Inflammatory macrophage treated with lipopolysaccharide for 4 hours (primary cell): ENCODE measurements at regions not wholly inside any gene's neighbourhood (a gene's known extent, or its start where the extent isn't known, plus 50 kb on each side); places are given as distances from the start of the nearest gene placed in this dataset.

Experiments used
- DNase-seq: peaks from one replicate; pipeline ENCODE4 v3.0.0-alpha.2; 2020

- DNase-seq: no peak
Measured at GRCh38 chr9:27625751-27626150, 52.5 kb upstream of the C9orf72 start.

DNA sequence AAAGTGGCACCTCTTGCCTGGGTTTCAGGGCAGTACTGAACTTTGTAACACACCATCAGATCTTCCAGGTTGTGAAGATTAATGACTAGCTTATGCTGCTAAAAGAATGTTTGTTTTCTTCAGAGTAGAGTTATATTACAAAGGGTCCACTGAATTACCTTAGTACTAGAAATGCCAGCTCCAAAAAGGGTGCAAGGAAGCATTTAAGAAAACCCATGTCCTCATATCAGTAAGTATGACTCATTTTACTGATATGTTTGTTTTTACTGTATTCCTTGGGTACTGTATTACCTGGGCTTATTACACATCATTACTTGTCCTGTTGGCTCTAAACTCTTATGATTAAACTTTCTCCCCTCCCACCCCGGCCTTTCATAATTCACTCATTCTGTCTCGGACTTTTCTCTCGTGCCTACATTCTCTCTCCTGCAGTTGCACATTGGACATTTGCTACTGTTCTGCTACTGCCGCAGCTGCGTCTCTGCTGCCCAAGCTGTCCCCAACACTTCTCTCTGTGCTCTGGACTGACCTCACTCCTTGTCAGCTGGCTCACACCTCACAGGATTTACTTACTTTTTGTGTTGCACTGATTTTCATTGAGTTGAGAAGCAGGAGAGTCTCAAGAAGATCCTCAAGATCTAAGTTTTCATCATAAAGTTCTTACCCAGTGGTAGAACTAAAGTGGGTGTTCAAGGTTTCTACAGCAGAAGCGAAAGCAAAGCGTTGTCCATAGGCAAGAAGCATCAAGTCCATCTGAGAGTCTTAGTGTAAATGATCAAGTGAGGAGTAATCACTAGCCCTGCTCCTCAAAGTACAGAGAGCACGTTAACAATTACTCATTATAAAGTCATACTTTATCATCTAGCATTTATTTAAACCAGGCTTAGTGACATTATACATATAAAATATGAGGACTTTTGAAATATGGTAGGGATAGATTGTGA, 53.2 kb upstream of the C9orf72 start:
- DNase-seq: no peak

- no peak for DNase-seq
Measured at GRCh38 chr9:27627188-27627564, 53.9 kb upstream of the C9orf72 start.

GRCh38 chr9:27628311-27628710, 55.0 kb upstream of the C9orf72 start:
- peak; percentile 41 for DNase-seq

- no peak for DNase-seq
Measured at GRCh38 chr9:27629425-27629824, 56.1 kb upstream of the C9orf72 start.

DNA sequence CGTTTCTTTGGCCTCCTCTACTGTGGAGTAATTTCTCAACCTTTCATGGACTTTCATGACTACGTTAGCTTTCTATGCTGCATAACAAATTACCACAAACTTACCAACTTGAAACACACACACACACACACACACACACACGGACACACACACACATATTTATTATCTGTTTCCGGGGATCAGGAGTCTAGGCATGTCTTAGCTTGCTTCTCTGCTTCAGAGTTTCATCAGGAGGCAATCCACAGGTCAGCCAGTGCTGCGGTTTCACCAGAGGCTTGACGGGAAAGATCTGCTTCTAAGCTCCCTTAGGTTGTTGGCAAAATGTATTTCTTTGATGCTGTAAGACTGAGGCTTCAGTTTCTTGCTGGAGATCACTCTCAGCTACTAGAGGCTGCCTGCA, 59.0 kb upstream of the C9orf72 start:
- DNase-seq: no peak

DNA sequence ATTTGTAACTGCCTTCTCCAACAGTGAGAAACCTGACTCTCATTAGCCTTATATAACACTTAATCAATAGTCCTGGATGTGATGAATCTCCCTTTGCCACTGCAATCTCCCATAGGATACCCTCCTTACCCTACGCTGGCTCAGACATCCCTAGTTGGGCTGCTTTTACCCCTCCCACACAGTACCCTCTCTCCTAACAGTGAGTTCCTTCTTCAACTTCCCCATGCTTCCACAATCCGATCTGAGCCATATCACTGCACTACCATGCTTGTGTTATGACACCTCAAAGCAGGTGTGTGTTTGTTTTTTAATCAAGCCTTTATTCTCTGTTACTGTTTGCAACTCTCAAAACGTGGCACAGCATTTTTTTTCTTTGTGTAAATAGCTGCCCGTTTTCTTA, 60.5 kb upstream of the C9orf72 start:
- DNase-seq: peak; percentile 51

- peak; percentile 56 for DNase-seq
Measured at GRCh38 chr9:27634879-27635278, 61.6 kb upstream of the C9orf72 start.

DNA sequence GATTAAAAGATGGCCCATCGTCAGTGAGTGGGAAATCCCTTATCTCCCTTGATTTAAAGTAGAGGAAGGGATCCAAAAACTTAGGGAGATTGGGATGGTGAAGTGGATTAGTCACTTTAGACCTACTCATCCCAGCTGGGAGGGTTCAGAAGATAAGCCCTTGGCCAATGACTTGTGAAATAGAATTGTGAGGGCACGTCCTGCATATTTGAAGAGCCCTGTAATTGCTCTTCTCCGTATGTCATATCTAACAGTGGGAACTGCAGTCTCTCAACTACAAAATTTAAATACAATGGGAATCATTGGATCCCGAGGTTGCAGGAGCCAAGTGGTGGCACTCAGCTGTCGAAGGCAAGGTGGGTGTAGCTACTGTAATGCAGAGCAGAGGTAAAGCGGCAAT, 65.4 kb upstream of the C9orf72 start:
- DNase-seq: no peak

DNA sequence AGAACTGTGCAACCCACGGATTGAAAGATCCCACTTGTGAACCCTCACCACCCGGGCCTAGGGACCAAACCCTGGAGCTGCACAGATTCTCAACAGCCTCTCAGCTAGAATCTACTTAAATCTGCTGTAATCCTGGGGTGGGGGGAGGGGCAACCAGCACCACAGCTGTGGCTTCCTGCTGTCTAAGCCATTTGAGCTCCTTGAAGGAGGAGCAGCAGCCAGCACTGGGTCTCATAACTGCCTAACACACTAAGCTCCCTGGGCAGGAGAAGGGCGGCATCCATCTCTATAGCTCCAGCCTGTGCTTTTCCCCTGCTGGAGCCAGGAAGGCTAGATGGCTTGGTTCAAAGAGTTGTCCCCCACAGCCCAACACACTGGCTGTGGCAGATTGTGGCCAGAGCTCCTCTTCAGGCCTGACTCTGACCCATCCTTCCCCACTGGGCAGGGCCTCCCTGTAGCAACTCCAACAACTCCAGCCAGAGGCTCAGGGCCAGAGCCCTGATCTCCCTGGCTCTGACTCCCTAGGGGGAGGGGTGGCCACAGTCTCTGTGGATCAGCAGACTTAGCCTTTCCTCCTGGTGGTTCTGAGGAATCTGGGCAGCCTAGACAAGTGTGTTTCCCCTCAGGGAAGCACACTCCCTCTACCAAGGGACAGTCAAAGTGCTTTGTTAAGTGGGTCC, 72.0 kb upstream of the C9orf72 start:
- no peak for DNase-seq

- peak; percentile 12 for DNase-seq
Measured at GRCh38 chr9:27653246-27653645, 80.0 kb upstream of the C9orf72 start.

DNA sequence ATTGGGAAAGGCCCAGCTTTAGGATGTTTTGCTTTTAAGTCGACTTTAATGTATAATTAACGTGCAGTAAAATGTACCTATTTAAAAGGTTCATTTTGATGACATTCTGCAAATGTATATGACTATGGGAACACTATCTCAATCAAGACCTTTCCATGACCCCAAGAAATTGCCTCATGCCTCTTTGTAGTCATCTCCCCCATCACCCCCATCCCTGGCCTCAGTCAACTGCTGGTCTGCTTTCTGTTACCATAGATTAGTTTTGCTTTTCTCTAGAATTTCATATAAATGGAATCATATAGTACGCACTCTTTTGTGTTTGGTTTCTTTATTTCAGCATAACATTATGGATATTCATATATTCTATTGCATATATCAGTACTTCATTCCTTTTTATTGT, 80.7 kb upstream of the C9orf72 start:
- DNase-seq: no peak

DNA sequence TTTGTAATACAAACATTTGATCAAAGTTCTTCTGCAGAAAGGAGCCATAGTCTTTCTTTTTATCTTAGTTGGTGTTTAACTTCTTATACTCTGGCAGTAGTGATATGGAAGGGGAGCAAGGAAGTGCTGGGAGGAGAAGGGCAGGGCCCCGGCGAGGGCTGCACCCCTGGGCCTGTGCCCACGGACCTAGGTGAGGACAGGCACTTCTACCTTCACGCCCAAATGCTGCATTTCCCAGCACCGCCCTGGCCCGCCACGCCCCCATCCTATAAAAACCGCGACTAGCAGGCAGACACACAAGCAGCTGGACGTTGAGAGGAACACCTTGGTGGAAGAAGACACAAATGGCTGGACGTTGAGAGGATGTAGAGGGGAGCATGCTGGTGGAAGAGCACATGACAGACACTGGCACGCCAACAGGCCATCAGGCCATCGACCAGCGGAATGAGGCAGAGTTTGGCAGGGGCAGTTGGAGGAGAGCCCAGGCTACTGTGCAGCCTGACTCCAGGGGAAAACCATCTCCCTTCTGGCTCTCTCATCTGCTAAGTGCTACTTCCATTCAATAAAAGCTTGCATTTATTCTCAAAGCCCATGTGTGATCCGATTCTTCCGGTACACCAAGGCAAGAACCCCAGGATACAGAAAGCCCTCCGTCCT, 81.5 kb upstream of the C9orf72 start:
- no peak for DNase-seq

DNA sequence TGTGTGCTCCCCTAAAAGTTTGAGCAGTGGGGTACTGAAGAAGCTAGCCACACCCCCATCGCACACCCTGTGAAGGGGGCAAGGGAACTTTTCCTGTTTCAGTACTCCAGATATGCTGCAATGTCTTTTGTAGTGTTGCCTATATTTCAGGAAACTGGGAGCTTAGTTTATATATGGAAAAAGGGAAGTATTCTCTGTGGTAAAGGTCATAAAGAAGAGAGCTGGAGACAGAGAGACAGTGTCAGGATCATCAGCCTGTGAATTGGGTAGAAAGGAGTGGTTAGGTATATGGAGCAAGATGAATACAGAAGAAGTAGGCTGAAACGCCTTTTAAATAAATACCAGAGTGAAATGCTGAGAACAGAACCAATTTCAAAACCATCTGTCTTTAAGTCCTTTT, 82.2 kb upstream of the C9orf72 start:
- peak; percentile 46 for DNase-seq

GRCh38 chr9:27659001-27659400, 85.7 kb upstream of the C9orf72 start:
- DNase-seq: peak; percentile 54

- no peak for DNase-seq
Measured at GRCh38 chr9:27659571-27659970, 86.3 kb upstream of the C9orf72 start.

DNA sequence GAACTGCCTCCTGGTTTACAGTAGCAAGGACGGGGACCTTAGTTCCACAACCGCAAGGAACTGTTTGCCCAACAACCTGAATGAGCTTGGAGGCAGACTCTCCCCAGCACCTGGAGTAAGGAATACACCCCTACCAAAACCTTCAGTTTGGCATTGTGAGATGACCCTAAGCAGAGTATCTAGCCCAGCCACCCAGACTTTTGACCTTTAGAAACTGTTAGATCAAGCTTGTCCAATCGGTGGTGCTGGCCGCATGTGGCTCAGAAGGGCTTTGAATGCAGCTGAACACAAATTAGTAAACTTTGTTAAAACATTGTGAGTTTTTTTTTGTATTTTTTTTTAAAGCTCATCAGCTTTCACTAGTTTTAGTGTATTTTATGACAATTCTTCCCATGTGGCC, 86.9 kb upstream of the C9orf72 start:
- DNase-seq: no peak

DNA sequence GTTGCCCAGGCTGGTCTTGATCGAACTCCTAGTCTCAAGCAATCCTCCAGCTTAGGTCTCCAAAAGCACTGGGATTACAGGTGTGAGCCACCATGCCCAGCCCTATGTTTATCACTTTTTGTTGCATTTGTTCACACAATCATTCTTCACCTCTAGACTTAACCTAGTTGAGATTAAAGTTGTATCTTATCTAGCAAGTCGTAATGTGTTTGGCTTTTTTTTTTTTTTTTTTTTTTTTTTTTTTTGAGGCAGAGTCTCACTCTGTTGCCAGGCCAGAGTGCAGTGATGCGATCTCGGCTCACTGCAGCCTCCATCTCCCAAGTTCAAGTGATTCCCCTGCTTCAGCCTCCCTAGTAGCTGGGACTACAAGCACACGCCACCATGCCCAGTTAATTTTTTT, 90.2 kb upstream of the C9orf72 start:
- DNase-seq: no peak

DNA sequence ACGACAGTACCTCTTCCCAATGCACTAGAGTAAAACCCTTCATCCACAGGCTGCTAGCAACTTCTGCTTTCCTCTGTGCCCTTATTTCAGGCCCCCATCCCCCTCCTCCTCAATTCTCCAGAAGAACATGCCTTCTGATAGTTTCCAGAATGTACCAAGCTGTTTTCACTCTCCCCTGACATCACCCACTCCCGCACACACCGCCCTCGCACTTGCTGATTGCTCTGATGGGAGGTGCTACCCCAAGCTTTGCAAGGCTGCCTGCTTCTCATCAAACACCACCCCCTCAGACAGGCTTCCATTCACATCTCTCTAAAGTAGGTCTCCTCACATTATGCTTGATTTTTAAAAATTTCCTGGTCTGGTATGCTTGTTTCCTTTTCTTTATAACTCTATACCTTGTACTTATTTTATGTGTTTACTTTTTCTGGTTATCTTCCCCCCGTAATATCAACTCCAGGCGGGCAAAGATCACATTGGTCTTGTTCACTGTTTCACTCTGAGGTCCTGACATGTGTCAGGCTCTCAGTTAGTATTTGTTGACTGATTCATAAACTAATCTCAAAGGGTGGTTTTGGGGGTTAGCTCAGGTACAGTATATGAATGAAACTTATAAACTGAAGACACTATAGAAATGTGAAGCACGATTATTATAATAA, 91.0 kb upstream of the C9orf72 start:
- DNase-seq: peak; percentile 39

DNA sequence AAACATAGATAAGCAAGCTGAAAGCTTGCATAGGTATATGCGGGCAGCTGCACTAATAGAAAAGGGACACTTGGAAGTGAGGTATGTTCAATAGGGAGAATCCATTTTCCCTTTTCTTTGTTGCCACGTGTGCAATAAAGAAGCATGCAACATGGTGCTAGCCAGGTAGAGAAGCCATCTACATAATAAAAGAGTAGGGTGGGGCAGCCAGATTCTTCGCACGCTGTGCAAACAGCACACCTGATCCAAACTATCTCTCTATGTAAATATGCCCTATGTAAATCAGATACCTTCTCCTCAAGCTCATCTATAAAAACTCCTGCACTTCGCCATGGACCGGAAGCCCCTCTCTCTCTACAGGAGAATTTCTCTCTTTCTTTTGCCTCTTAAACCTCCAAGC, 91.9 kb upstream of the C9orf72 start:
- no peak for DNase-seq

DNA sequence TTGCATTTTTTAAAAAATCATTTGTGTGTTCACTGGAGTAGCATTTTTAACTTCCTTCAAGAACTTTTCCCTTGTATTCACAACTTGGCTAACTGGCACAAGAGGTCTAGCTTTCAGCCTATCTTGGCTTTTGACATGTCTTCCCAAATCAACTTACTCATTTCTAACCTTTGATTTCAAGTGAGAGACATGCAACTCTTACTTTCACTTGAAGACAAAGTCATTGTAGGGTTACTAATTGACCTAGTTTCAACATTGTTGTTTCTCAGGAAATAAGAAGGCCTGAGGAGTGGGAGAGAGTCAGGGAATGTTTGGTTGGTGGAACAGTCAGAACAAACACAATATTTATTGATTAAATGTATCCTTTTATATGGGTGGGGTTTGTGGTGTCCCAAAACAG, 95.0 kb upstream of the C9orf72 start:
- DNase-seq: peak; percentile 23

- DNase-seq: no peak
Measured at GRCh38 chr9:27671636-27672035, 98.4 kb upstream of the C9orf72 start.

DNA sequence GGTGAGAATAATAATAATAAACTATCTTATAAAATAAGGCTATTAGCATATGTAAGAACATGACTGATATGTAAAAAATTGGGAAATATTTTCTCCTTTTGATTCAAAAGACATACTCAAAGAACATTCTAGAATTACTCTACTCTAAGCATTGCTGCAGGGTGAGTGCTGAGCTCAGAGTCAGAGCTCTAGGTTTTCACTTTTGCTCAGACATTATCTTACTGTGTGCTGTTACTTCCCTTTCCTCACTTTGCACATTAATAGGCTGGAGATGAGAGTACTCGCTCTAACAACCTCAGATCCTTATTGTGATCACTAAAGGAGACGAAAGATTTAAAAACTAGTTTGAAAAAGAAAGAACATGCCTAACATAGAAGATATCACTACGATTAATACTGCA, 99.4 kb upstream of the C9orf72 start:
- DNase-seq: peak; percentile 52
